ENCODE measurements at regions not wholly inside any gene's neighbourhood (a gene's known extent, or its start where the extent isn't known, plus 50 kb on each side); places are given as distances from the start of the nearest gene placed in this dataset.

- DNase-seq (ENCODE audit: low read depth in 4 of 4, low spot score in 3 of 4), result no peak
Measured at GRCh38 chr5:130280528-130281217, 376.4 kb downstream of the CHSY3 start.

GRCh38 chr5:130279386-130279785 lies 375.1 kb downstream of the CHSY3 start:
- no peak for DNase-seq (ENCODE audit: low read depth in 4 of 4, low spot score in 3 of 4)

- DNase-seq (ENCODE audit: low read depth in 4 of 4, low spot score in 3 of 4), result no peak
Measured at GRCh38 chr5:130278136-130278535, 373.9 kb downstream of the CHSY3 start.

GRCh38 chr5:130277522-130277921 lies 373.3 kb downstream of the CHSY3 start:
- DNase-seq (ENCODE audit: low read depth in 4 of 4, low spot score in 3 of 4), result no peak

- DNase-seq (ENCODE audit: low read depth in 4 of 4, low spot score in 3 of 4), result no peak
Measured at GRCh38 chr5:130277002-130277401, 372.7 kb downstream of the CHSY3 start.

- no peak for DNase-seq (ENCODE audit: low read depth in 4 of 4, low spot score in 3 of 4)
Measured at GRCh38 chr5:130272837-130273236, 368.6 kb downstream of the CHSY3 start.

GRCh38 chr5:130270786-130271185 lies 366.5 kb downstream of the CHSY3 start:
- no peak for DNase-seq (ENCODE audit: low read depth in 4 of 4, low spot score in 3 of 4)

GRCh38 chr5:130268489-130268888 lies 364.2 kb downstream of the CHSY3 start:
- no peak for DNase-seq (ENCODE audit: low read depth in 4 of 4, low spot score in 3 of 4)

GRCh38 chr5:130267926-130268325 lies 363.7 kb downstream of the CHSY3 start:
- DNase-seq (ENCODE audit: low read depth in 4 of 4, low spot score in 3 of 4), result no peak

GRCh38 chr5:130260481-130260880 lies 356.2 kb downstream of the CHSY3 start:
- DNase-seq (ENCODE audit: low read depth in 4 of 4, low spot score in 3 of 4), result no peak

- DNase-seq (ENCODE audit: low read depth in 4 of 4, low spot score in 3 of 4), result no peak
Measured at GRCh38 chr5:130251931-130252330, 347.7 kb downstream of the CHSY3 start.

GRCh38 chr5:130243641-130244040 lies 339.4 kb downstream of the CHSY3 start:
- no peak for DNase-seq (ENCODE audit: low read depth in 4 of 4, low spot score in 3 of 4)

GRCh38 chr5:130237721-130238120 lies 333.5 kb downstream of the CHSY3 start:
- DNase-seq (ENCODE audit: low read depth in 4 of 4, low spot score in 3 of 4), result no peak

Measured in right renal pelvis (tissue), 4 donors.